HG03139 (cell line): ENCODE measurements at regions not wholly inside any gene's neighbourhood (a gene's known extent, or its start where the extent isn't known, plus 50 kb on each side); places are given as distances from the start of the nearest gene placed in this dataset.
"Not testable (repeated sequence)": the region's sequence is repeated elsewhere in the genome, so short reads cannot be mapped to it uniquely, and the experiment has no call there.

Source experiments
- ATAC-seq: cut with Tn5 transposase; IDR thresholded peaks from one replicate; pipeline ENCODE4 v1.9.1; 2021; ENCODE audit not compliant: unreplicated experiment

DNA sequence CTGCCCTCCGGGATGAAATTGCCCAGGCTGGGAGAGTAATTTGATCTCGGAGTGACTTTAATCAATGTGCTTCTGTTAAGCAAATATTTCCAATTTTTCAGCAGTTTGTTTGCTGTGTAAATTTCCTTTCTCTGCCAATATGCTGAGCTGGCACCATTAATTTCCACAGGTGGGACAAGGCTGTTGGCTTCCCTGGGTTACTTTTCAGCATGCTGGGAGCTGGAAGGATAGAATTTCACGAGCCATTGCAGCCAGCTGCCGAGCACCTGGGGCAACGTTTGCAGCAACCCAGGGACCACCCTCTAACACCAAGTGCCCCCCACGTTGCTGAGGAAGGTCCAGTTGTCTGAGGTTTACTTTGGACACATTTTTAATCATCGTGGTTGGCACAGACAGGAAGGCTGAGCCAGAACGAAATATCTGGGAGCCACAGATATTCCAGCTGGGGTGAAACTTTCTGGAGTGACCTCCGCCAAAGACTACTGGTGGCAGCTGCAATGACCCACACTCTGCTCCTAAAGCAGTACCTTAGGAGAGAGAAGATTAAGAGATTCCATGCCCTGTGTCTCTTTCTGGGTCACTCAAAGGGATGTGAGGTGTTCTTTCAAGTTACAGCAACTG, 293.3 kb upstream of the RGMA start:
- ATAC-seq: no peak

DNA sequence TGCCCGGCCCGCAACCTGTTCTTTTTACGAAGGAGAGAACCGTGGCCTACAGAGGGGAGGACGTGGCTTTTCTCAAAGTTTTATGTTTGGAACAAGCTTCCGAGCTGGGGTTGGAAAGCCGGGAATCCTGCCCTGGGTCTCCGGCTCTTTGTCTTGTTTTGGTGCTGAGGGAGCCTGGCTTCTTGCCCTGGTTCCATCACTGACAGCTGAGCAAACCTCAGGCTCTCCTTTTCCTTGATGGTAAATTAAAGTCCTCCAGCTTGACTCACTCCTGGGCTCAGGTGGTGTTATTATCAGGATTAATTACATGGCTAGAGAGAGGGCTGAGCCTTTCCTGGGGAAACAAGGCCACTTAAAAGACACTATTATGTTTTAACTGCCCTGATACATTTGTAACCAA, 289.5 kb upstream of the RGMA start:
- no peak for ATAC-seq

DNA sequence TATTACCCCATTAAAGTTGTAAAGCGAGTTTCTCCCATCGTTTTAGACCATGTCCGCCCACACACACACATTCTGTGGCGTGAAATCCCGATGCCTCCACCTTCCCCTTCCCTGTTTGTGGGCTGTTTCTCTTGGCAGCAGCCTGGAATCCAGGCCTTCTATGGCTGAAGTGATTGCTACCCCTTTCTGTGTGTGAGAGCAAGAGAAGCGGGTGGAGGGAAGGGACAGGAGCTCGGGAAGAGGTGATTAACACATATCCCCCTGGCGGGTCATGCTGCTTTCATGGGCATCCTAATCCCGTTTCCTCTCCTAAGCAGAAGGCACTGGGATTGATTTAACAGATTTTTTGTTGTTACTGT, 283.8 kb upstream of the RGMA start:
- ATAC-seq: no peak

DNA sequence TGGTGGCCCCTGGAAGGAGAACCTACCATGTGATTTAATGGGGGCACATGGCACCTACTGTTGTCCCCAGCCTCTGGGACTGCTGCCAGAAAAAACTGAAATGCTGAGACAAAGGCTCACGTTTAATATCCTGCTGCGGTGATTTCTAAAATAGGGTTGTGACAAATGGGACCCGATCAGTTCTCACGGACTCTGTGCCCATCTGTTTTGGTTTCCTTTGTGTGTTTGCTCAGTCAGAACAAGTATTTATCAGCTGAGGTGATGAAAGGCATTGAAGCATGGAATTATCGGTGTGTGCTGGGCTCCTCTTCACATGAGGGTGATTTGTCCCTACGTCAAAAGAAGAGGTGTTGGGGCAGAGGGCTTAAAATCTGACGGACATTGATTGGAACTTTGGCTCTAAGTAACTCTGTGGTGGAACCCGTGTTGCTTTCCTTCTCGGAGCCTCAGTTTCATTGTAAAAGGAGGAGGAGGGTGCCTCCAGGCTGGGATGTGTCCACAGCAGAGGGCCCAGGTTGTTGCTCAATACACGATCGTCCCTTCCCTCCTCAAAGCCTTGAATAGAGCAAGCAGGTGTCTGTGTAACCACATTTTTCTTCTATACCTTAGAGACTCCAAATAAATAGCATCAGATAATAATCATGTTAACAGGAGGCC, 283.3 kb upstream of the RGMA start:
- ATAC-seq: no peak

DNA sequence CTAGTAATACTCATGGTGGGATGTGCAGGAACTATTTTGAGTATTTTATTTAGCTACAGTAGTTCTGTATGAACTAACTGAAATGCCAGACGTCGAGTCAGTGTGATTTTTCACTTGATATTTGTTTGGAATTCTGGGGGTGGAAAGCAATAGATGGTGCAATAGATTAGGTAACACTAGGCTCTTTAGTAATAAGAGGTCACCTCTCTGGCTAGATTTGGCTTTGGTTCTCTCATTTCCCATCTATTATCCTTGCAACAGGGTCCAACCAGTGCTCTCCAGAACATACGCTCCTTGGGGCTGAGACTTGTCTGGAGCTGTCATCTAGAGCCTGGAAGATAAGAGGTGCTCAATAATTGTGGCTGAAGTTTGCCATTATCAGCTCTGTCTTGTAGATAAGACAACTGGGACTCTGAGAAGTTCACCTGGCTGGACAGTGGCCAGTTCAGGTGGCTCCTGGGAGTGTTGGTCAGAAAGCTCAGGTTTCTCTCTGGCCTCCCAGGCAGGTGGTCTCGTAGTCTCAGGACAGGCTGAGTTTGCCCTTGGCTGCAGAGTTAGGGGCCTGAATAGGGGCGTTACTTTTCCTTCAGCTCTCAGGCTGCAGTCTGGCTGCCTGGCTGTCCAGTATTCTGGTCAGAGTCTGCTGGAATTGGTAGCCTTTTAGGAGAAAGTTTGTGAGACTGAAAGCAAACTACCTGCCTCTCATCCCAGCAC, 277.5 kb upstream of the RGMA start:
- ATAC-seq: no peak

DNA sequence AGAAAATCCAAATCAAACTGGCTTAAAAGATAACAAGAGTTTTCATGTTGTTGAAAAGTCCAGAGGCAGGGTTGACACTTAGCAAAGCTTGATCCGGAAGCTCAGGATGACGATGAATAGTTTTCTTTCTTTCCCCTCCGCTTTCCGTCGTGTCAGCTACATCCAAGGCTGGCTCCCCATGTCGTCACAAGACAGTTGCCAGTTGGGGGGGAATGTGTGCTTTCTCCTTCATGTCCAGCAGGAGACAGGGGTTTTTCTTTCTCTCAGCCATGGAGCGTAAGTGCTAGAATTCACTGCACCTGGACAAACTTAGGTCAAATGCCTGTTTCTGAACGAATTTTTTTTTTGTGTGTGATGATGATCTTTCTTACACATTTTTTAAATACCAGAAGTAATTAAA, 273.8 kb upstream of the RGMA start:
- ATAC-seq: no peak

DNA sequence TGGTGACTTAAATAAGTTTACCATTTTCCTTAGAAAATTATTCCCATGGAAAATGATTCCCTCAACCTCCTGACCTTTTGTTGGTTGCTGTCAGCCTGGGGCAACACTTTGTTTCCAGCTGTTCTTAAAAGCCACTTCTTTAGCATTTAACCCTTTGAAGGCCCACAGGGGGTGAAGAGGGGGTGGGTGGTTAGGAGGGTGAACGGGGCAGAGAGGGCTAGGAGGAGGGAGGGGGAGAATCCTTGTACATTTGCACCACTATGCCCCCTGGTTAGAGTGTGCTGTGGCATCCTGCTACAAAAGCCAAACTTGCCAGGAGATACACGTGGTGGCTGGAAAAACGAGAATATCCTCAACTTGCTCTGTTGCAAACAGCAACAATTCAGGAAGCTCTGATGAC, 273.2 kb upstream of the RGMA start:
- no peak for ATAC-seq

DNA sequence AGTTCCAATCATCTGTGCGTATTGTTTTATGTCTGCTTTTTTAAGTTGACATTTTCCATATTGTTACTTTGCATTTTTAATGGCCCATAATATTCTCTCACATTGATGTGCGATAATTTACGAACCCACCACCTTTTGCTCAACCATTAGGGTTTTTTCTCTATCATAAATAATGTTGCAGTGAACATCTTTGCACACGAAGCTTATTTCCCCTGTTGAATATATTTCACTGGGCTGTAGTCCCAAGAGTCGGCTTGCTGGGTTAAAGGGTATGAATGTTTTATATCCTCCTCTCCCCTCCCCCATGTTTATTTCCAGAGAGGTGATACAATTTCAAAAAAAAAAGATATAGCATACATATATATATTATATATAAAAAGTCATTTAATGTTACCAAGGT, 272.7 kb upstream of the RGMA start:
- ATAC-seq: no peak

DNA sequence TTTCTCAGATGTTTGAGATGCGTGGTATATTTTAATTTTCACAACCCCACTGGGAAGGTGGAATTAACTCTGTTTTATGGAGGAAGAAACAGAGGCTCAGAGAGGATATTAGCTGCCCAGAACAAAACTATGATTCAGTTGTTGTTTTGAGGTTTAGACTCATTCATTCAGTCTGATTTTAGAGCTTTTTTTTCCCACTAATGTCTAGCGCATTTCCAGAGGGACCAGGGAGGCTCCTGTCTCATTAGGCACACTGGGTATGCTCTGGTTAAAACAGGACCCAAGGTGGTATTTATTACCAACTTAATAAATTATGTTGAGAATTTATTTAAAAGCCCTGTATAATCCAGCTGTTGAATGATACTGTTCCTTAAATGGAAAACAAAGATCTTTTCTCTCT, 272.0 kb upstream of the RGMA start:
- ATAC-seq: no peak

DNA sequence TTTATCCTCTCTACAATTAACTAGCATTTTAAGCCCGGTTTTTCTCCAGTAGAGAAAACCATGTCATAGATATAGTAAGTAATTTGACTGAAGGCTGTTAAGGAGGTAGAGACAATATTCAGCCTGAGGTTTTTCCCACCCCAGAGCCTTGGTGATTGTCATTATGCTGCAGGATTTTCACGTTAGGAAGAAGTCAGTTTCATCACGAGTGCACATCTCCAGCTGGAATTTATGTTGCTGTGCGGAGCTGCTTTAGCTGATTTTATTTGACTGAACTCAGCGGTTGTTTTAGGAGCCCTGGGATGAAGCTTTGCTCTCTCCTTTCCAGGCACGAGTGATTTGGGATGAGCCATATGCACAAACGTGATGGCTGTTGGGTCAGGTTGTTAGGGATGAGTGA, 271.3 kb upstream of the RGMA start:
- ATAC-seq: no peak

DNA sequence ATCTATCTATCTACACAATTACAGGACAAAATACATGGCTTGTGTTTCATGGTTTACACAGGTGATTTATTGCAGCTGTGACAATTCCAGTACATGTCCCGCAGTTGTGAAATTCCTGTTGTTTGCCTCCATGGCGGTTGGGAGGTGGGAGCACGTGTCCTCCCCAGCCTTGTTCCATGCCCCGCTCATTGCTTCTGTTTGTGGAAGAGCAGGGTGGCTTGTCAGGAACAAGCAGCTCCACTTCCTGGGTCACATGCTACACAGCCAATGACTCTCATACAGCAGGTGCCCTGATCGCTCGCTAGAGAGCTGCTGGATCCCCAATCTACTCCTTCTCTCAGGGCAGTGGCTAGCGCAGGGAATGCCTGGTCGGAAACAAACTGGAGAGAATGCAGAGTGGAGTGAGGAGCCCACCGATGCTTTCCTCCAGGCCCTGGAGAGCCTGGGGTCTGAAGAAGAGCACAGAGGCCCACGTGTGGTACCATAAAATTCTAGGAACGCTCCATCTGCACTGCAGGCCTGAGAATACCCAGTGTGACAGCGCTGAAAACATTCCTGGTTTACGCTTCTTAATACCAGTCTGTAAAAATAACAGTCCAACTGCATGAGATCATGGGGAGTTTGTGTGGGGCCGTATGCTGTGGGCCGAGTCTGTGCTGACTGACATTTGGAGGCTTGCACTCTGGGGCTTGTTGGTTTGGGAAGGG, 270.6 kb upstream of the RGMA start:
- no peak for ATAC-seq

DNA sequence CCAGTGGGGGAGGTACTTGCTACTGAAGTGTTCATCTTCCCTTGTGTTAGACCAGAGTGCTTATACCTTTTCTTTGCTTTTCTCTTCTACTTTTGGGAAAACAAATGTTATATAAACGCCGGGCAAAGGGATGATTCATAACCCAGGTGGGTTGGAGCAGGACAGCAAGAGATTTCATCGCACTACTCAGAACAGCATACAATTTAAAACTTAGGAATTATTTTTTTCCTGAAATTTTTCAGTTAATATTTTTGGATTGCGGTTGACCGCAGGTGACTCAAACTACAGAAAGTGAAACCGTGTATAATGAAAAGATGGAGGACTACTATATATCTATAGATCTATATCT, 270.0 kb upstream of the RGMA start:
- no peak for ATAC-seq

DNA sequence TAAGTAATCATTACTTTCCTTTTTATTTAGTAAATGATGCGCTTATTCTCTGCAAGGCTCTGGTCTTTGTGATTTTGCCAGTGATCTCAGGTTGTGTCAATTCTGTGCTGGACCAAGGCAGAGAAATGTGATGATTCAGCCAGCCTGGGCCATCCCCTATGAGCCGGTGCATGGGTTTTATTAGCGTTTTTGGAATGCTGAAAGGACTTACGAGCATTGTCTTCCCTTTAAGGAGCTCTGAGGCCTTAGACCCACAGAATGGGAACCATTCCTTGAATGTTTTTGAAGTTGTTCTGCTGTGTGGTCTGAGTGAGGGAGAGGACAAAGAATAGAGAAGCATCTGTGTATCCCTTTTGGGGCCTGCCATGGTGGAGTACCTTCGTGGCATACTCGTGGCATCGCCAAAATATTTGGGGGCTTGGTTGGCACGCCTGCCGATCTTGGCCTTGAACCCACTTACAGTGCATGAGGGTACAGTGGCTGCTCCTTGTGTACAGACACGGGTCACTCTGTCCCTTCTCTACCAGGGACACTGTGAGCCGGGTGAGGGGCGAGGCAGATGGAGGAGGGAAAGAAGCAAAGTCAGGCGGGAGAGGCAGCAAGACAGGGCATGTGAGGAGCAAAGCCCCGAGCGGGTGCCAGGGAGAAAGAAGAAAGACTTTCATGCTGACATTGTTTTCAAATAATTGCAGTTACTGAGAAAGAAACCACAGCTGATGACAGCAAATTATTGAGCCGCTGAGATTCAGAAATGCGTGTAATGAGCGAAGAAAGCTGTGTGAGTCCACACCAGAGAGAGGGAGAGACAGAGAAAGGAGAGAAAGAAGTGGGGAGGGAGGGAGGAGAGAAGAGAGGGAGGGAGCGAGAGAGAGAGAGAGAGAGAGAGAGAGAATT, 269.4 kb upstream of the RGMA start:
- no peak for ATAC-seq

DNA sequence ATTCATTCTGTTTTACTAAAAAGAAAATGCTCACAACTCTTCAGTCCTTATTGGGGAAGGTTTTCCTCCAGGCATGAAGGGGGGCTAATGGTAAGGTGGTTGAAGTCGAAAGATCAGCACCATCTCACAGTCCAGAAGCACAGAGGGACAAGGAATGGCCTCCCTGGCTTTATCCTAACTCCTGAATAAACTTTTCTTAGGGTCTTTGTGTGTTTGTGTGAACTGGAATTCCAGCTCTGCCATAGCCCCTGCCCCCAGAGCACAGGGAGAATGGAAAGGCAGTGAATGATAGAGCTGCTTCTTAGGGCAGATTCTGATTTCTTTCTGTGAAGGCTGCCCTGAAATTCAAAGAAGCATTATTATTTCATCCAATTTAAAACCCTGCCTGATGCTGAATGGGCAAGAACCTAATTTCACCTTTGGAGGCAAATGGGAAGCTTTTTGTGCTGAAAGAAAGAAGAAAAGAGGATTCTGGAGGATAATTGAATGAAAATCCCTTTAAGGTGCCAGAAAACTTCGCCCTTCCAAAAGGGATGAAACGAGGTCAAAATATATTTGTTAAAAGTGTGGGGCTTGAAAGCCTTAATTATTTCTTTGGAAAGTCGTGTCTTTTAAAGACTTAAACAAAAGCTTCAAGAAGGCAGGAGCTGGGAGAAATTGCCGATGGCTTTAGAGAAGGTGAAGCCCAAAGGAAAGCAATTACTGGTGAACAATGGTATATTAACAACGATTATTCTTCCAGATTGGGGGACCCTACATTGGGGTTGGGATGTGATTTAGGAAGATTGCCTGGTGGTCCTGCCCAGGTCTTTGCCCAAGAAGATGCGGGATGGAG, 259.9 kb upstream of the RGMA start:
- ATAC-seq: no peak

DNA sequence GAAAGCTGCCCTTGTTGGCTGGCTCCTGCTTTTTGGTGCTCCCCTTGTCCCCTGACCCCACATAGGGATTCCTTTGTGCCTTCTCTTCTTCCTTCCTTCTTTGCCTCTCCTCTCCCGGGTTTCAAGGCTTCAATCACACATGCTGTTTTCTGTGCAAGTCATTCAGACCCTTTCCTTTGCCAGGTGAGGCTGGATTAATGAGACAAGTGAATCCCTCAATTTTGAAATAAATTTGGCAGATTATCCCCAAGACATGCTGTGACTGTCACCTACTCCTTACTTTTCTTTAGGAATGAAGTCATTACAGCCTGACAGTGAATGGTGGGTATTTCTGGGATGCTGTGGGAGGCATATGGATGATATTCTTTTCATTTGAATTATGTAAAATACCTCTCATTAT, 259.0 kb upstream of the RGMA start:
- ATAC-seq: no peak

DNA sequence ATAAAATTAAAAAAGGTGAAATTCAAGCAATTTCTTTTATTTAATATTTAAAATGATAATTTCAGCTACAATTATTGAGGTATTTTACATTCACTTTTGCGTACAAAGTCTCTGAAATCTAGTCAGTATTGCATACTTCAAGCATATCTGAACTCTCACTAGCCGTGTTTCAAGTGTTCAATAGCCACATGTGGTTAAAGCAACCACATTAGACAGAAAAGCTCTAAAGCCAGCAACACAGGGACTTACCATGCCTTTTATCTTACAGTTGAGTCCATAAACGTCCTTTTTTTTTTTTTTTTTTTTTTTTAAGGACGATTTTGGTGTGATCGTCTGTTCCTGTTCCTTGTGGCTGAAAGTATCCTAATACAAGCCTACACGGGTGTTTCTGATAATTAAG, 257.0 kb upstream of the RGMA start:
- no peak for ATAC-seq

DNA sequence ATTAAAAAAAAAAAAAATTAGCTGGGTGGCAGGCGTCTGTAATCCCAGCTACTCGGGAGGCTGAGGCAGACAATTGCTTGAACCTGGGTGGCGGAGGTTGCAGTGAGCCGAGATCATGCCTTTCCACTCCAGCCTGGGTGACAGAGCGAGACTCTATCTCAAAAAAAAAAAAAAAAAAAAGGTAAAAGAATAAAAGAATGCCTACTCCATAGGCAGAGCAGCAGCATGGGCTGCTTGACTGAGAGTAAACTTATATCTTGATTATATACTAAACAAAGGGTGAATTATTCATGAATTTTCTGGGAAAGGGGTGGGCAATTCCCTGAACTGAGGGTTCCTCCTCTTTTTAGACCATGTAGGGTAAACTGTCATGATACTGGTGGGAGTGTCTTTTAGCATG, 254.4 kb upstream of the RGMA start:
- not testable (repeated sequence) for ATAC-seq

DNA sequence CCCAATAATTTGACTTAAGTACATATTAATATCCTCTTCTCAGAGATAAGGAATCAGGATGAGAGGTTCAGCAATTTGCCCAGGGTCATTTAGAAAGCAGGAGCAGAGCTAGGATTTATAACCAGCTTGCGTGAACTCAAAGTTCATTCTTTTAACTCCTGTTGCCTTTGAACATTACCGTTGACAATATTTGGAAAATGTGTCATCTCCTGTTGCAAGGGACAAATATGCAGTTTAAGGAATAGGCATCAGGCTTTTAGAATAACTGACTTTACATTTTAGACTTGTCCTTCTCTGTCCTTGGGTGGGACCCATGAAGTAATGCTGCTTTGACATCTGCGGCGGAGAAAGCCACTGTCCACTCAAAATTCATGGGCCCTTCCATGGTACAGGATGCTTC, 252.2 kb upstream of the RGMA start:
- no peak for ATAC-seq

DNA sequence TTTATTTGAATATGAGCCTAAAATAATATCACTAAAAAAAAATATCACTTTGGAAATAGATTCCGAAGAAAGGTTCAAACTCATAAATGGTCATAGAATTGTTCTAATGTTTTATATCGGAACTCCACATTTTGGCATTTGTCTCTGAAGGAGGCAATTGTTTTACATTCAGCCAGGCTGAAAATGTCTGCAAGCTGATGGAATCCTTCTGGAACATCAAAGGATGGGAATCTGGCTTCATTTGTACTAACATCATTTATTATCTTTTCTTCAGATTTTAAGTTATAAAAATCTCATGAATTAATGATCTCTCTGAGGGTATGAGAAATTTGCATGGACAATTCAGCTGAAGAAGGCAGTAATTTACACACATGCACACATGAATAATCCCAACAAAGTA, 251.4 kb upstream of the RGMA start:
- ATAC-seq: no peak

DNA sequence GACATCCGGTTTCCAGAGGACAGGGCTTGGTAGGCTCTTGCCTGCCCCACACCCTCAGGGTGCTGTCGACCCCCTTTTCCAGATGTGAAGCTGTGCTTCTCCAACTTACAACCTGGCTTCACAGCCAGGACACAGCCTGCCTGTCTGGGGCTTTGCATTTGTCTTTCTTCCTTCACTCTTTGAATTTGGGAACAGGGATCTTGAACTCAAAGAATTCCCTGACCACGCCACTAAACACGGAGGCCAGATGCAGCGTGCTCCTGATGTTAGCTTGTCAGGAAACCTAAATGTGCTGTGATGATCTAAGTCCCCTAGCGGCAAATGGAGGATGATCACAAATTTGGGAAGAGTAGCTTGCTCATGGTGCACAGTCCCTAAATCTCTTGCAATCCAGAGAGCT, 244.8 kb upstream of the RGMA start:
- no peak for ATAC-seq
